GM12872 (cell line): ENCODE measurements at regions not wholly inside any gene's neighbourhood (a gene's known extent, or its start where the extent isn't known, plus 50 kb on each side); places are given as distances from the start of the nearest gene placed in this dataset.

Source experiments
- CTCF ChIP-seq: IDR thresholded peaks from 3 replicates; pipeline ENCODE4 v1.5.1; 2011; ENCODE audit warnings: low read depth, mild to moderate bottlenecking, low read length, moderate library complexity; ENCODE audit not compliant: insufficient read depth

- TF ChIP-seq CTCF: no peak
Measured at GRCh38 chr3:177385831-177386301, 188.6 kb upstream of the TBL1XR1 start.

- TF ChIP-seq CTCF: no peak
Measured at GRCh38 chr3:177388209-177388608, 190.9 kb upstream of the TBL1XR1 start.

- no peak for TF ChIP-seq CTCF
Measured at GRCh38 chr3:177396733-177397132, 199.5 kb upstream of the TBL1XR1 start.

GRCh38 chr3:177401375-177401774, 204.1 kb upstream of the TBL1XR1 start:
- TF ChIP-seq CTCF: no peak

GRCh38 chr3:177402533-177402932, 205.3 kb upstream of the TBL1XR1 start:
- TF ChIP-seq CTCF: no peak

GRCh38 chr3:177405191-177405672, 207.9 kb upstream of the TBL1XR1 start:
- no peak for TF ChIP-seq CTCF

GRCh38 chr3:177410730-177411129, 213.4 kb upstream of the TBL1XR1 start:
- no peak for TF ChIP-seq CTCF

- TF ChIP-seq CTCF: no peak
Measured at GRCh38 chr3:177411201-177411600, 213.9 kb upstream of the TBL1XR1 start.
